ENCODE measurements at regions not wholly inside any gene's neighbourhood (a gene's known extent, or its start where the extent isn't known, plus 50 kb on each side); places are given as distances from the start of the nearest gene placed in this dataset.

DNA sequence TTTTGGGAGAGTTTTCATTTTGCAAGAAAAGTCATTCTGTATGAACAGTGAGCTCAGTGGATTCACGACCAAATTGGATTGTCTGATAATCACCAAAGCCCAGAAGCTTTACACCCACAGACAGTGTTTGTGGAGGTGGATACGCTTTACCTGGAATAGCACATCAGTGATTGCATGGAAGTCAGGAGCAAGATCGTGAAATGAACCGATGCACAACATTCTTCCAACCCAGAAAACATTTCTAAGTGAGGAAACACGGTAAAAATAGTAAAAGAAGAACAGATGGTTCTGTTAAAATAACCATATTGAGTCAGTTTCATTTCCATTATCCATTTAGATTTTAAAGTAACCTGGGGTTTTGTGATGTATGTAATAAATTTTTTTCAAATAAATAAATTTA lies 478.2 kb upstream of the PFKP start:
- Histone ChIP-seq H3K27me3 (replicated peaks in 1 of 4; ENCODE audit: control extremely low read depth in 1 of 4, control insufficient read depth in 3 of 4, insufficient read depth in 4 of 4, low read length in 3 of 4) (peaks cover 0 to 3% (median 0%) of the 10 kb centered on the region in 4 experiments), H3K79me2 (ENCODE audit: control insufficient read depth, insufficient read depth, low read length) (no peaks in the 10 kb centered on the region), H3K4me2 (replicated peaks; ENCODE audit: low read depth, low read length, poor library complexity, severe bottlenecking) (no peak overlapping the region), H3K9me3 (ENCODE audit: control extremely low read depth in 1 of 3, control insufficient read depth in 2 of 3, insufficient read depth in 1 of 3, low read length in 2 of 3) (peaks cover 0 to 3% (median 0%) of the 10 kb centered on the region in 3 donors), H3K4me3 (ENCODE audit: control extremely low read depth in 1 of 5, extremely low read depth in 1 of 5, insufficient read depth in 1 of 5, low read depth in 2 of 5, low read length in 4 of 5) (no peak overlapping the region), H4K20me1 (ENCODE audit: control insufficient read depth, insufficient read depth, low read length, poor library complexity, severe bottlenecking) (no peaks in the 10 kb centered on the region), H3K9ac (ENCODE audit: low read length) (no peak overlapping the region), H2AFZ (ENCODE audit: insufficient read depth, low read depth, low read length, poor library complexity, severe bottlenecking) (no peak overlapping the region), H3K36me3 (replicated peaks in 1 of 2; ENCODE audit: control extremely low read depth in 1 of 2, control insufficient read depth in 1 of 2, extremely low read depth in 1 of 2, insufficient read depth in 2 of 2, low read length in 1 of 2) (no peaks in the 10 kb centered on the region), H3K4me1 (ENCODE audit: control insufficient read depth in 2 of 2, insufficient read depth in 2 of 2, low read length in 2 of 2) (no peaks in the 10 kb centered on the region), H3K27ac (ENCODE audit: low read length in 2 of 2) (no peak overlapping the region)
- H3K9me3 Mint-ChIP-seq (ENCODE audit: insufficient read depth), result no peaks in the 10 kb centered on the region
- H3K4me1 Mint-ChIP-seq, result no peaks in the 10 kb centered on the region
- POLR2A ChIA-PET, result no interaction called here
- no peak for DNase-seq
- WGBS (ENCODE audit: insufficient coverage), result 67% methylated on average over 1 of the region's 5 CpGs
- CTCF ChIA-PET, result no interaction called here
- intact Hi-C loops (cut with micrococcal nuclease), result no loop called here
- no peak overlapping the region for H3K4me3 Mint-ChIP-seq
- peaks cover 3% of the 10 kb centered on the region for H3K27me3 Mint-ChIP-seq
- no peak for TF ChIP-seq CTCF (IDR thresholded peaks at IDR 0.05)
- TF ChIP-seq EZH2 (IDR thresholded peaks at IDR 0.05; ENCODE audit: borderline replicate concordance, insufficient read depth, low read depth, low read length, poor library complexity, severe bottlenecking), result no peak
- ATAC-seq (ENCODE audit: low read depth), result no peak
- no peak overlapping the region for H3K27ac Mint-ChIP-seq

DNA sequence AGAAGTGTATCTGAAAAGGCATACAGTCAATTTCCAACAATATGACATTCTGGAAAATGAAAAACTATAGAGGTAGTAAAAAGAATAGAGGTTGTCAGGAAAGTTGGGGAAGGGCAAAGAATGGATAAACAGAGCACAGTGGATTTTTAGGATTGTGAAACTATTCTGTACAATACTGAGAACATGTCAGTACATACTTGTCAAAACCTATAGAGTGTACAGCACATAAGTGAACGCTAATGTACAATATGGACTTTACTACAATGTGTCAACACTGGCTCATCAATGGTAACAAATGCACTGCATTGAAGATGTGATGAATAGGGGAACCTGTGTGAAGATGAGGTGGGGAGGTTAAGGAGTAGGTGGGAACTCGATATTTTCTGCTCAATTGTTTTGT lies 483.0 kb upstream of the PFKP start:
- no peaks in the 10 kb centered on the region for H3K79me2 ChIP-seq (ENCODE audit: control insufficient read depth, insufficient read depth, low read length)
- H3K9ac ChIP-seq (ENCODE audit: low read length), result no peak overlapping the region
- H3K9me3 ChIP-seq (ENCODE audit: control extremely low read depth in 1 of 3, control insufficient read depth in 2 of 3, insufficient read depth in 1 of 3, low read length in 2 of 3), result no peaks in the 10 kb centered on the region
- H2AFZ ChIP-seq (ENCODE audit: insufficient read depth, low read depth, low read length, poor library complexity, severe bottlenecking), result no peak overlapping the region
- H3K27ac ChIP-seq (ENCODE audit: low read length in 2 of 2), result no peak overlapping the region
- H3K4me2 ChIP-seq (replicated peaks; ENCODE audit: low read depth, low read length, poor library complexity, severe bottlenecking), result no peak overlapping the region
- DNase-seq (no peak), ATAC-seq (ENCODE audit: low read depth) (no peak)
- intact Hi-C loops (cut with micrococcal nuclease), result no loop called here
- no peak overlapping the region for H3K27ac Mint-ChIP-seq
- no peaks in the 10 kb centered on the region for H4K20me1 ChIP-seq (ENCODE audit: control insufficient read depth, insufficient read depth, low read length, poor library complexity, severe bottlenecking)
- WGBS (ENCODE audit: insufficient coverage), result no CpG with 5 or more reads among the region's 2 CpGs
- no peaks in the 10 kb centered on the region for H3K27me3 ChIP-seq (replicated peaks in 1 of 4; ENCODE audit: control extremely low read depth in 1 of 4, control insufficient read depth in 3 of 4, insufficient read depth in 4 of 4, low read length in 3 of 4)
- H3K4me1 ChIP-seq (ENCODE audit: control insufficient read depth in 2 of 2, insufficient read depth in 2 of 2, low read length in 2 of 2), result no peaks in the 10 kb centered on the region
- H3K4me1 Mint-ChIP-seq, result no peaks in the 10 kb centered on the region
- H3K27me3 Mint-ChIP-seq, result no peaks in the 10 kb centered on the region
- H3K9me3 Mint-ChIP-seq (ENCODE audit: insufficient read depth), result no peaks in the 10 kb centered on the region
- POLR2A ChIA-PET, result no interaction called here
- no peak overlapping the region for H3K4me3 ChIP-seq (ENCODE audit: control extremely low read depth in 1 of 5, extremely low read depth in 1 of 5, insufficient read depth in 1 of 5, low read depth in 2 of 5, low read length in 4 of 5)
- H3K4me3 Mint-ChIP-seq, result no peak overlapping the region
- TF ChIP-seq EZH2 (IDR thresholded peaks at IDR 0.05; ENCODE audit: borderline replicate concordance, insufficient read depth, low read depth, low read length, poor library complexity, severe bottlenecking) (no peak), CTCF (IDR thresholded peaks at IDR 0.05) (no peak)
- H3K36me3 ChIP-seq (replicated peaks in 1 of 2; ENCODE audit: control extremely low read depth in 1 of 2, control insufficient read depth in 1 of 2, extremely low read depth in 1 of 2, insufficient read depth in 2 of 2, low read length in 1 of 2), result no peaks in the 10 kb centered on the region
- CTCF ChIA-PET, result no interaction called here

Measured in B cell (primary cell).